Tongue (tissue), 1 donor: ENCODE measurements at regions not wholly inside any gene's neighbourhood (a gene's known extent, or its start where the extent isn't known, plus 50 kb on each side); places are given as distances from the start of the nearest gene placed in this dataset.
A peak's percentile ranks its signal among the peaks of the same experiment; 100 is the strongest.
"Not testable (repeated sequence)": the region's sequence is repeated elsewhere in the genome, so short reads cannot be mapped to it uniquely, and the experiment has no call there.

Source experiments
- DNase-seq: peaks from one replicate; pipeline ENCODE4 v3.0.0-alpha.2; 2015

DNA sequence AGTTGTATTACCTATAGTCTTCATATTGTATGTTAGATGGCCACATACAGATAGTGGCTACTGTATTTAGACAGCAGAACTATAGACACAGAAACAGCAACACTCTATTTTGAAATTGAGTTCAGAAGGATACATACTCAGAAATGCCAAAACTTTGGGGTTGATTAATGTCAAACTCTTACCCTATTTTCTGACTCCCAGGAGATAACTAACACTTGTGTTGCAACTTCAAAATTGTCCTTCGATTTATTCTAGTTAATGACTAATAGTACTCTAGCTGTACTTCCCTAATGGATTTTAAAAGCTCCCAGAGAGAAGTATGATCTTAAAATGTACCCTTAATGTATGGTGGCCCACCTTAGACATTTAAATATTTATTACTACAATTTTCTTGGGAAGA lies 229.9 kb upstream of the UGT8 start:
- DNase-seq = no peak

DNA sequence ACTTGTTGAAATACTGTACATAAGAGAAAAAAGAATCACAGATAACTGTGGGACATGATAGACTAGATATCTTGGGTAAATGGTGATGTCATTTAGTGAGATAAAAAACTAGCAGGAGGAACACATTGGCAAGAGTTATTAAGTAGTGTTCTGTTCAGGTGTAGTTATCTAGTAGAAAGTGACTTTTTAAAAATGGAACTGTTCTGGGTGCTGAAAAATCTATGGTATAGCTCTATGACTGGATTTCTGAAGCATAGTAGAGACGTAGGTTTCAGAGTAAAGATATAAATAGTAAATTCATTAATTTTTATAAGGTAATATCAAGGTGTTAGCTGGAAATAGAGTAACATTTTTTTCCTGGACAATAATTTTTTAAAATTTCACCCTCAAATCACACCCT lies 225.1 kb upstream of the UGT8 start:
- DNase-seq = no peak

DNA sequence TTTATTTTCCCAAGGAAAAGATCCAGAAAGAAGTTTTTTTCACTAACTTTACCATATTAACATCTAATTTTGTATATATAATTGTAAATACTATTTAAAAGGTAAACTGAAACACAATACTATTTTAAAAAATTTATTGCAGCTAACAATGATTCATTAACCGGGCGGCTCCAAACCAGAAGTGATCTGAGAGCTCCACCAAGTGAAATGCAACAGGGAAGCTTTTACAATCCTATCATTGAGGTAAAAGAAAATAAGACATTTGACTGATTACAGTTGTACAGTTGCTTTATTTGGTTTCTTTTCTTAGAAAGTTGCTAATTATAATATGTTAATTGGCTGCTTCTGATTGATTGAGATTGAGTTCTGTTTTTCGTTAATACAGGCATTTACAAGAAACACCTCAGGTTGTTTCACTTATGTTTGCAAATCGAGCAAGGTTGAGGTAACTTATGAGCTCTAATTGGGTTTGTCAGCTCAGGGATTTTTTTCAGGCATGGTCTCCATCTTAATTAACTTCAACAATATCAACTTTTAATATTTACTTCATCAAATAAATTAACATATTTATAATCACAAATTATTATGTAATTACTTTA lies 220.2 kb upstream of the UGT8 start:
- DNase-seq = peak; percentile 49

DNA sequence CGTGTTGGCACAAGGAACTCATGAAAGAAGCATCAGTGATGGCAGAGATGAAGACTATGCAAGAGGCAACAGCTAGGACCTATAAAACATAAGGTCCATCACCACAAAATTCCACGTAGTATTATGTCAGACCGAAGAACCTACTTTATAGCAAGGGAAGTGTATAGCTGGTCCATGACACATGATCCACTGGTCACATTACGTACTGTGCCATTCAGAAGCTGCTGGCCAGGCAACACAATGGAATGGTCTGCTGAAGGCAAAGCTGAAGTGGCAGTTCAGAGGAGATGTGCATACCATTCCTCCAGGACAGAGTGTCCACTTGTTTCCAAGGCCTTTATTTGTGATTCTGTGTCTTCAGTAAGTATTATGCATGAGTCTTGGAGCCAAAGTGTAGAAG lies 215.5 kb upstream of the UGT8 start:
- DNase-seq = no peak

GRCh38 chr4:114383721-114384120 lies 214.9 kb upstream of the UGT8 start:
- peak; percentile 22 for DNase-seq

DNA sequence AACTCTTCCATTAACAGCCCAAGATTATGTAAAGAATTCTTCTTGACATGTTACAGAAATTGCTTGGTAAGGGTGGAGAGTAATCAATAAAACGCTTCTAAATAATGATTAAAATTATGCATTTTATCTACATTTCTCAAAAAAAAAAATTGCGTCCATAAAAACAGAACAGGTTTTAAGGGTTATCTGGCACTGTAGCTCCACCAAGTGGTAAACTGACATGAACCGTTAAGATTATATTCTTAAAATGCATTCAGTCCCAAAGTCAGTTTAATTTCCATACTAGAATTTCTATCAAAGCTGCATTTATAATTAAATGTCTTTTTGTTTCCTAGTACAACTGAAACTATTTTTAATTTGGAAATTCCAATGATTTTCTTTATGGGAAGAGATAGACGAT lies 214.0 kb upstream of the UGT8 start:
- DNase-seq = peak; percentile 70

- no peak for DNase-seq
Measured at GRCh38 chr4:114385195-114385985, 213.2 kb upstream of the UGT8 start.

GRCh38 chr4:114386637-114387233 lies 211.9 kb upstream of the UGT8 start:
- peak; percentile 50 for DNase-seq

DNA sequence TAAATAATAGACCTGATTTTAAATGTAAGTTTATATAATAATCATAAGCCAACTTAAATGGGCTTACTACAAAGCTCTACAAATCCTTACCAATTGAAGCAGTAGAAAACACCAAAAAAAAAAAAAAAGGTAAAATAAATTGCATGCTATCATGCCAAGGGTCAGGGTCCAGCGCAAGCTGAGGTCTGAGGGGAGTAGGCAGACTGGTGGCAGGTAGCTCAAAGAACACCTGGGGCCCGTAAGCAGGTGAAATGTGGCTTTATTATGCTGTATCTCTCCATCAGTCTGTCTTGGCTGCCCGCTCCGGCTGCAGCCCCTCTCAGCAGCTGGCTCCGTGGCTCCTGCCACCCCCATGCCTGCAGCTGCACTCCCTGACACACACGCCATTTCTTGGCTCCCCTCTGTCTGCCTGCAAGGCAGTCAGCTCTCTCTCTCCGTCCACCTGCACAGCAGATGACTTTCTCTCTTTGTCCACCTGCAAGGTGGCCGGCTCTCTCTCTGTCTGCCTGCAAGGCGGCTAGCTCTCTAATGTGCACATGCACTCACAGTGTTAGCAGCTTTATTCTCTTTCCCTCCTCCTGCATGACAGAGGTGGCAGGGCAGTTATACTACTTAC lies 209.4 kb upstream of the UGT8 start:
- no peak for DNase-seq

DNA sequence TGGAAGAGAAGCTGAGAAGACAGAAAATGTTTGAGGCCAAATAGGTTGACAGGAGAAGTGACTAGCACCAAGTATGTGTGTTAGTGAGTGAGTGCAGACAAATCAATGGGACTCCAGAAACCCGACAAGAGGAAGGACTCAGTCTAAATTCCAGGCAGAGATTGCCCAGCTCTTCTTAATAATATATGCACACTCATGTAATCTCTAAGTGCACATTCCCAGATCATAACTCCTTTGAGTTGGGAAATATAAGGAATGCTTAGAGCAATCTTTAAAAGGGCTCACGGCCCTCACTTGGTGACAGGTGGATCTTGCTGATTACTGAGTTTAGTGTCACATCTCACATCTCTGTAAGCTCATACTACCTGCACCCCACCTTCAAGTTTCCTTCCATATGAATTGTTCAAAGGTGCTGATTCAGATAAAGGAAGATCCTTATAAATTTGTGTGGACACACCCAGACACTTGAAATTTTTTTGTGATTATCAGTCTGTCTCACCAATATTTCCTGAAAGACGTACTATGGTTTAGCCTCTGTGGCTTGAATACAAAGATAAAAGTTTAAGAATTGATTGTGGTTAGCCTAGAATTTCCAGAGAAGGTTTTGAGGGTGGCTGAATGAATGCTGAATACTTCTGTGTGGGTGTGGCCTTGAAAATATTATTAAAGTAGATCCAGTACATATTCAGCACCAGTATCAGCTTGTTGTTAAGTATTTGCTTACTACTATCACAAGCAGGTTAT lies 205.1 kb upstream of the UGT8 start:
- no peak for DNase-seq

DNA sequence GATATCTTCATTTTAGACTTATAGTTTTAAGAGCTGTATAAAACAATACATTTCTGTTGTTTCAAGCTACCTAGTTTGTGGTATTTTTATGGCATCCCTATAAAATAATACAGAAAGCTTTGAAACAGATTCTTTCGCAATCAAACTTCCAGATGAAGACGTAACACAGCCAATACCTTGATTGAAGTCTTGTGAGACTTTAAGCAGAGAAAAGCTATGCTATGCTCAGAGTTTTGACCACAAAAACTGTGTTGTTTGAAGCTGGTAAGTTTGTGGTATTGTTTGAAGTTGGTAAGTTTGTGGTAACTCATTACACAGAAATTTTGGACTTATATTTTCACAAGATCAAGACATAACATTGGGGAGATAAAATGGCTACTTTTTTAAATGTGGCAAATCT lies 201.8 kb upstream of the UGT8 start:
- no peak for DNase-seq

DNA sequence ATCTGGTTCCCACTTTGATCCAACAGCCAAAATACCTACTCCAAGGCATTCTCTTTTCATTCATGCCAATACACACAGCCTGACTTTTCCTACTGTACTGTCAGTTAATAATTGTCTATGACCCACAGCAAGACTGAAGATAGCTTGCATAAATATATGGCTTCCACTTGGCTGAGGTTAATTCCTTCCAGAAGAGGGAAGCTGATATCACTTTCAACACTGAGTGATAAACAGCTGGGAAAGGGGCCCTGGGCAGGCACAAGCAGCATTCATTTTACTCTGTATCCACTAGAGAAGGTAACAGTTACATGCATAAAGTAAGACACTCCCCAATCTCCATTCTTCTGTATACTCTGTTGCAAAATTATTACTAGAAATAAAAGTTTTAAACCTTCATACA lies 200.2 kb upstream of the UGT8 start:
- DNase-seq = peak; percentile 5

DNA sequence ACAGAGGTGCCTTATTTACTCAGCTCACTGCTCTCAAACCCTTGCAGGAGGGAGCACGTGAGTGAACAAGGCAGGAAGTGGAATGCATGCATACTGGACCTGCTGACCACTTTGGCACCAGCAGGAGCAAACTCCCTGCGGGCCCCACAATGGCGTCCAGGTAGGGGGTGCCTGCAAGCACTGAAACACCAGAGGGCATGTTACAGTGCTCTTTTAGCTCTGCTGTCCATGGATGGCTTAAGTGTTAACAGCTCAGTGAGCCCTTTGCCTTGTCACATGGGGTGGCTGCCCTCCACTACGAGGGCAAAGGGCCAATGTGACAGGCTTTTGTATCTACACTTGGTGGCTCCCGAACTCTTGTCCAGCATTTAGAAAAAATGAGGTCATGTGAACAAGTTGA lies 199.5 kb upstream of the UGT8 start:
- no peak for DNase-seq

DNA sequence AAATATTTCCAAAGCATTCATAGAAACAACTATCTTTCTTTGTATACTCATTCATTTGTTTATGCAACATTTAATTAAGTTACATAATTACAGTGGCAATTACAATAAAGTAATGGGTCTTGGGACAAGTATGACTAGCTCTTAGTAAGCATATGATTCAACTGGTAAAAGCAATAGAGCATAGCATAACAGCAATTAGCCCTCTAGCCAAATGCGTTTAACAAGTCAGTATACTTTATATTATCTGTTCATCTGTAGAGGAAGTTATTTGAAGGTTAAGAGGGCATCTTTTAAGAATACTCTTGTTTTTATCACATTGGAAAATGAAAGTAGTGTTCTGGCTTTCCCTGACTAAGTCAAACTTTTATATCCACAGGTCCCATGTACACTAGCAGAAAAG lies 198.1 kb upstream of the UGT8 start:
- no peak for DNase-seq

- no peak for DNase-seq
Measured at GRCh38 chr4:114401483-114401882, 197.1 kb upstream of the UGT8 start.

DNA sequence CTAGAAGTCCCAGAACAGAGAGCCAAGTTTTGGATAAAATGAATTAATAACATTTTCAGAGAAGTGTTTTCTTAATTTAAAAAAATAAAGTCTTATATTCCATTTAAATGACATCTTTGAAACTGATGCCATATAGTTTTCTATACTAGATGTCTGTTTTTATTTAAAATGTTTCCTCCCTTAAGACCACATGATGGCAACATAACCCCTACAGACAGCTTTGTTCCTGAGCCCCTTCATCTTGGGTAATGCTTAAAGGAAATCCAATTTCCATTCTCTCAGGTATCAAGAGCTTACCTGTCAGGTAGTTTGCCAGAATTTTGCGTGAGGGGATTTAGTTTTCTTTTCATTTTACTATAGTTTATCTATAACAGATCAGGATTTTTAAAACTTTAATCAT lies 181.4 kb upstream of the UGT8 start:
- no peak for DNase-seq

GRCh38 chr4:114420069-114420468 lies 178.5 kb upstream of the UGT8 start:
- DNase-seq = no peak

- no peak for DNase-seq
Measured at GRCh38 chr4:114423582-114423981, 175.0 kb upstream of the UGT8 start.

DNA sequence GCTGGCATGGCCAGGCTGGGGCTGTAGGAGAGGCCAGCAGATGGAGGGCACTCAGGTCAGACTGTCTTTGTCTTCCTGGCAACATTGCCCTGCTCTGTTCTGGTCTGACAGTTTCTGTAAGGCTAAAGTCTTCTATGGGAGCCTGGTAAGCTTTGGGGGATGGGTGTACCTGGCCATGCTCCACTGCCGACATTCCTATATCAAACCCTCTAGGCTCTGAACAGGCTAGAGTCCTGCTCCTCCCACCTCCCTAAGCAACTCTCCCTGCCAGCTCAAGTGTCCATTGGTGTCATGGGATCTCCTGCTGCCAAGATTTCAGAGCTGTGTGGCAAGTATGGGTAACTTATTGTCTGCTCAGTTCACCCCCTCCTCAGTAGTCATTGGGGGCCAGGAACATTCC lies 163.5 kb upstream of the UGT8 start:
- DNase-seq = no peak

GRCh38 chr4:114442856-114443255 lies 155.8 kb upstream of the UGT8 start:
- DNase-seq = no peak

GRCh38 chr4:114444211-114444610 lies 154.4 kb upstream of the UGT8 start:
- no peak for DNase-seq

- DNase-seq = not testable (repeated sequence)
Measured at GRCh38 chr4:114447963-114448516, 150.6 kb upstream of the UGT8 start.
